Islet precursor cell (in vitro differentiated cells): ENCODE measurements at regions not wholly inside any gene's neighbourhood (a gene's known extent, or its start where the extent isn't known, plus 50 kb on each side); places are given as distances from the start of the nearest gene placed in this dataset.
A peak's percentile ranks its signal among the peaks of the same experiment; 100 is the strongest.

ENCODE experiments used
- DNase-seq: peaks from one replicate; pipeline ENCODE4 v3.0.0-alpha.2; 2018

- no peak for DNase-seq
These were observed 466.8 kb downstream of the SOX6 start for GRCh38 chr11:15889363-15890030.

DNA sequence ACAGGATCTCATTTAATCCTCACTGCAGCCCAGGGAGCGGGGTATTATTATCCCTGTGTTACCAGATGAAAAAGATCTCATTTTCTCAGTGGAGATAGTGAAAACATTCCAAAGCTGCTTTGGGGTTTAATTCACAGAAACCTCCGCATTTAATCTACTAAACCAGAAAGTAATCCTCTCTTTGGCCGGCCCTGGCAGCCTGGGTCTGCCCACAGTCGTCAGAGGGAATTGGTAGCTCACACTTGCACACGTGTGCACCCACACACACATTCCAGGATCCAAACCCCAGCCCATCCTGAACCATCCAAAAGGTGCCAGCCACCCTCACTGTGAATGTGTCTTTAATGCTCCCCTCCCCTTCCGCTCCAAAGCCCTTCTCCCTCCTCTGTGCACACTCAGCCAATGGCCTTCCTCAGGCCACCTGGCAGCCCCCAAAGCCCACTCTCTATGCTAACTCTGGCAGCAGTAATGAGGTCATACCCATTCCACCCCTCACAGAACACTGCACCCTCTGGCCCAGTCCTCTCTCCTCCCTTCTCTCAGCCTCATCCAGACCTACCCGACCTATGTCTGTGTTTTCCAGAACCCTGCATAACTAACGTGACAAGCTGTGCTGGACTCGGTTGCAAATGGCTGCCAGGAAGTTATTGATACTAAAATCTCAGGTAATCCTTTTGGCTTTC, 466.2 kb downstream of the SOX6 start:
- no peak for DNase-seq

GRCh38 chr11:15893080-15893492, 463.3 kb downstream of the SOX6 start:
- DNase-seq: no peak

- DNase-seq: no peak
These were observed 460.3 kb downstream of the SOX6 start for GRCh38 chr11:15896026-15896425.

DNA sequence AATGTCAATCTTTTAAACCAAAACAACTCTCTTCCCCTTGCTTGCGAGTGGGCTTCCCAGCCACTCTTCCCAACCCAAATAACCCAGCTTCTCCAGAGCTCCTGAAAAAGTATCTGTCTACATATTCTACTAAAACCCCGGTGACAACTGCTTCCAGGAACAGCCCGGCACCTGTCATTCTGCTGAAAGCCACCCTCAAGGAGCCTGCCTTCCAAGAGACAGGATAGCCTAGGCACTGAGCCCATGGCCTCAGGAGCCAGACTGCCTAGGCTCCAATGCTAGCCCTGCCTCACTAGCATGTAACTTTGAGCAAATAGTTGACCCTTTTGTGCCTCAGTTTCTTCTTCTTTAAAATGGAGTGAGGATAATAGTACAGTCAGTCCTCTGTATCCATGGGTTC, 459.8 kb downstream of the SOX6 start:
- no peak for DNase-seq

DNA sequence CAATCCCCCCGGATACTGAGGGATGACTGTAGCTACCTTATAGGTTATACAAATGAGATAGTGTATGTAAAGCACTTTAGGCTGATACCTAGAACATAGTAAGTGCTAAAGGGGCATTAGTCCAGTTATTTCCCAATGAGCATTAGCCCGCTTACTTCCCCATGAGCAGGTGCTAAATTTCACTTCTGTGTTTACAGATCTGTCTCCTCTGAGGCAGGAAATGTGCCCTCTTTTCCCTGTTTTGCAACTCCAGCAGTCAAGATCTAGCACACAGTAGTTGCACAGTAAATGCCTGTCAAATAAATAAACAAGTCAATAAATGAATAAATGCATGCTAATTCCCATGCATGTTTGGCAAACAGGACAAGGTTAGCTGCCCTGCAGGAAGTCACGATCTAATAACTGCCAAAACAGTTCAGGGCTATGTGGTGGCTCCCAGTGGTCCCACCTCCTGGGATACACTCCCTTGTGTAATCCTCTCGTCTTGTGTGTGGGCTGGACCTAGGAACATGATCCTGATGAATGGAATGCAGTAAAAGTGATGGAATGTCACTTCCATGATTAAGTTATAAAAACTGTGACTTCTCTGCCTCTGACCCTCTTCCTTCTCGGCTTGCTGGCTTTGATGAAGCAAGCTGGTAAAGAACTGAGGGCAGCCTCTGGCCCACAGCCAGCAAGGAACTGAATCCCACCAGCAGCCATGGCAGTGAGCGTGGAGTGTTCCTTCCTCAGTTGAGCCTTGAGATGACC, 459.0 kb downstream of the SOX6 start:
- DNase-seq: peak; percentile 65

GRCh38 chr11:15901054-15901453, 455.3 kb downstream of the SOX6 start:
- peak; percentile 85 for DNase-seq

- no peak for DNase-seq
These were observed 454.6 kb downstream of the SOX6 start for GRCh38 chr11:15901790-15902189.

DNA sequence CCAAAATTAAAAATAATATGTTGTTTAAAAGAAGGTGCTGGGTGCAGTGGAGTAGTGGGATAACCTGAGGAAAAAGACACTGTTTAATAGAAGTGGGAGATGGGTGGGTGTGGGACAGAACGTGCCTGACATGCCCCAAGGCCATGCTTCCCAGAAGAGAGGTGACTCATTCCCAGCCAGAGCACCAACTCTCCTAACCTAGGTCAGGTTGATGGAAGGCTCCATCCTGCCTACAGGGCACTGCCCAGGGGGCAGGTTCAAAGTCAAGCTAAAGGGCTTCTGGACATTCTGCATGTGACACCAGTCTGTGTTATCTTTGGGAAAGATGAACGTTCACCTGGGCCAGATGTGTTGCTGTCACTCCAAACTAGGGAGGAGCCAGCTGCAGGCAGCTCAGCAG, 453.1 kb downstream of the SOX6 start:
- DNase-seq: peak; percentile 82

GRCh38 chr11:15905366-15906104, 450.8 kb downstream of the SOX6 start:
- no peak for DNase-seq

GRCh38 chr11:15906481-15907035, 449.8 kb downstream of the SOX6 start:
- no peak for DNase-seq

- DNase-seq: no peak
These were observed 448.5 kb downstream of the SOX6 start for GRCh38 chr11:15907806-15908205.

DNA sequence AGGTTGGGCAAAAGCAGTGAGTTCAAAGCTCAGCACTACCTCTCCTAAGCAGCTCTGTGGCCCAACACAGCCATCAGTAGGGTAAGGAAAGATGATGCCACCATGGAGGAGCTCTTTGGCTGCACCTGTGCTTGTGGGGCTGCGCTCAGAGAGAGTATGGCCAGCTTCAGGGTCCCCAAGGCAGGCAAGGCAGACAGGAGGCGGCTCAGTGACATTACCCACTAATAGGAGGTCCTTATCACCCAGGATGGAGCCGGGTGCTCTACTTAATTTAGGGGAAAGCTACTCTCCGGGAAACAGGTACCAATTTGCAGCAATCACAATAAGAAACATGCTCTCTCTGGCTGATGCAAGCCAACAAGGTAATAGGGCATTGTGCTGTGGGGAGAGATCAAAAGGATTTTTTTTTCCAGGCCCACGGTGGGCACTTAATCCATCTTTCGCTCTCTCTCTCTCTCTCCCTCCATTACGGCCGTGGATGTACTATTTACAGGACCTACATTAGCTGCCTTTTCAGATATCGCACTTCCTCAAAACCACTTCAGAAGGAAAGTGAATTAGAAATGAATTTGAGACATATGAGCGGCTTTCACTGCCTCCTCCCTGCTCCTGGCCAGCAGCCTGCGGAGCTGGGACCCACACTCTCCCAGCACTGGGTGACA, 446.3 kb downstream of the SOX6 start:
- DNase-seq: peak; percentile 40

GRCh38 chr11:15910761-15911160, 445.6 kb downstream of the SOX6 start:
- DNase-seq: peak; percentile 65

GRCh38 chr11:15911377-15912044, 444.8 kb downstream of the SOX6 start:
- DNase-seq: peak; percentile 38

DNA sequence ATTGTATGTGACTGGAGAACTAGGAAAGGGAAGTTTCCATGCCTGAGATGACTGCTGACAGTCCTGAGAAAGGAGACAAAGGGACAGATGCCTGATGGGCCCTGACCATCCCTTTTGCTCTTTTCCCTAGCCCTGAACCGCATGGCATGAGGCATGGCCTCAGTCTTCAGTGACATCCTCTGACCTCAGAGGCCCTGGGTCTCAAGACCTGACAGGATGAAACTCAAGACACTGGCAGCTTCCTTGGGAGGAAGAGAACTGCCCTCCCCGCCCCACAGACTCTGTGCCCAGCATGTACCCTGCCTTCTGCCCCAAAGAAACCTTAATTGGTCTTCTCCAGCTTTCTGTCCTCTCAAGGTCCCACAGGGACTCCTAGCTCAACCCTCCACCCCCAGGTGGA, 444.1 kb downstream of the SOX6 start:
- peak; percentile 33 for DNase-seq

DNA sequence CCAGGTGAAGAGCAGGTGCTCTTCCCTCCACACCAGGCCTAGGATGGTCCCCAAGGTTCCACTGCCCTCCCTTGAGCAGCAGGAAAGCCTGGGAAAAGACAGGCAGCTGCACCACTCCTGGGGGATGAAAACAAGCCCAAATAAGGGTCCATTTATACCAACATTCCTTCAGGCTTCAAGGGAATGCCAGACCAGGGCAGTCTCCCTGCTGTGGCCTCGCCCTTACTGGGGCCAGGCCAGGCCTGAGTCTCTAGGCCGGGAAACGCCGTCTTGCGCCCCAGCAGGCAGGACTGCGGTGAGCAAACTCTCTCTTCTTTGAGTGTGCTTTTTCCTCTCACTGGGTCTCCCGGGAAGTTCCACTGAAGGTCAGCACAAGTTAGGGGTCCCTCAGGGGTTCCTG, 443.5 kb downstream of the SOX6 start:
- DNase-seq: peak; percentile 72

DNA sequence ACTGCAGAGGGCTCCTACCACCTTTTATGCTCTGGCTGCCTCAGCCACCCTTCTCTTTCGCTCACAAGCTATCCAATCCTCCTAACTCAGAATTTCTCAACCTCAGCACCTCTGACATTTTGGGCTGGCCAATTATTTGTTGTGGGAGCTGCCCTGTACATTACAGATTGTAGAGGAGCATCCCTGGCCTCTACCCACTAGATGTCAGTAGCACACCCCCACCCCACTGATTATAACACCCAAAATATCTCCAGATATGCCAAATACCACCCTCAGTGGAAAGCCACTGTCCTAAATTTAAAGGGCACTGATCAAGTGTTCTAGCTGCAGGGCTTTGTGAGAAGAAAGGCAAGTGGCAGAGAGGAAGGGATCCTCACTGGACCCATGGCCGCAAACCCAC, 443.1 kb downstream of the SOX6 start:
- DNase-seq: no peak
